Heart left ventricle (tissue), 16 donors: ENCODE measurements at regions not wholly inside any gene's neighbourhood (a gene's known extent, or its start where the extent isn't known, plus 50 kb on each side); places are given as distances from the start of the nearest gene placed in this dataset.

Experiments
- ATAC-seq, 4 donors: fragments of 200-7000 bp; cut with Tn5 transposase; one replicate each; pipeline ENCODE4 v1.9.1; 2020 to 2022; ENCODE audit warnings: moderate library complexity in 4 of 4, mild to moderate bottlenecking in 3 of 4, moderate number of reproducible peaks in 1 of 4
- DNase-seq, 5 donors: peaks; one replicate each; pipeline ENCODE4 v3.0.0-alpha.2; 2020
- H3K27ac ChIP-seq, 12 donors: fragments of 200-600 bp; sonication (generic) in 4 of 12; one replicate each; pipeline versions ENCODE4 v1.5.0 to v1.8.0; 2016 to 2022; ENCODE audit warnings: mild to moderate bottlenecking in 2 of 12
- H3K27me3 ChIP-seq, 9 donors: fragments of 200-600 bp; sonication (generic) in 2 of 9; one replicate each; pipeline versions ENCODE4 v1.5.1 to v1.8.0; 2016 to 2022; ENCODE audit warnings: mild to moderate bottlenecking in 3 of 9
- H3K36me3 ChIP-seq, 9 donors: fragments of 200-600 bp; sonication (generic) in 2 of 9; one replicate each; pipeline versions ENCODE4 v1.5.0 to v1.8.0; 2018 to 2022; ENCODE audit warnings: mild to moderate bottlenecking in 2 of 9
- H3K4me1 ChIP-seq, 12 donors: fragments of 200-600 bp; sonication (generic) in 4 of 12; one replicate each; pipeline versions ENCODE4 v1.5.0 to v1.8.0; 2016 to 2022; ENCODE audit warnings: mild to moderate bottlenecking in 3 of 12
- H3K4me3 ChIP-seq, 12 donors: fragments of 200-600 bp; sonication (generic) in 4 of 12; one replicate each; pipeline versions ENCODE4 v1.5.0 to v1.8.0; 2017 to 2022; ENCODE audit warnings: mild to moderate bottlenecking in 9 of 12, moderate library complexity in 4 of 12
- H3K9me3 ChIP-seq, 12 donors: fragments of 200-600 bp; sonication (generic) in 4 of 12; one replicate each; pipeline versions ENCODE4 v1.5.0 to v1.8.0; 2016 to 2022; ENCODE audit warnings: mild to moderate bottlenecking in 1 of 12
- POLR2A ChIP-seq, 2 donors: fragments of 450-650 bp; IDR thresholded peaks; one replicate each; pipeline ENCODE4 v1.6.1; 2017; ENCODE audit warnings: antibody characterized with exemption in 2 of 2, mild to moderate bottlenecking in 2 of 2, moderate library complexity in 2 of 2
- WGBS, 4 donors: extraction: QIAGEN DNeasy Blood & Tissue Kit in 2 of 4; methylation state at CpG; one replicate each; pipeline versions ENCODE4 v1.1.5 to v1.1.7; 2013 to 2018; 5-methylcytosine and 5-hydroxymethylcytosine counted together
- intact Hi-C, 10 donors: fragments of 100-400 bp; cut with DNase I; formaldehyde crosslinking; loops; one replicate each; pipeline versions ENCODE4 v1.11.1 to v1.14.2; 2022
- TF ChIP-seq, protein P1 (sequence below), 12 donors: fragments of 200-600 bp; sonication (generic) in 4 of 12; IDR thresholded peaks; one replicate each; pipeline versions ENCODE4 v1.5.0 to v1.8.0; 2018 to 2022; ENCODE audit warnings: antibody characterized with exemption in 12 of 12, mild to moderate bottlenecking in 5 of 12
- donor health status: ischemic (EF 13 %, LVEDD 7.1; RV severe dilation, severe dysfunction).
- donor health status: healthy with polysubstance abuse.
- donor health status: DM: no; HTN: yes; CAD: no.
- donor health status: DM: no; HTN: no; CAD: no.
- donor health status: ischemic (EF 25% LVEDD 6.9; RV normal size, moderate dysfunction).
- donor health status: ischemic (EF 25% LVEDD 5.7; RV mildly dilated, moderate dysfunction).
- donor health status: healthy.
- donor health status: DM: yes; HTN: yes; CAD: no.
- donor health status: ischemic (EF 35%, LVEDD 5.7; RV mildly dilated, moderate dysfunction).
- donor health status: nonischemic (EF 11% LVEDD 7.7; RV severe dilation, severe dysfunction).
- donor health status: DM: yes; HTN: yes; CAD: no.
- donor health status: PGD.
- donor health status: ischemic (EF 29% LVEDD 5.4; RV normal size, mild dysfunction).
- donor health status: nonischemic (EF 23%, LVEDD 6.1; RV moderate dilation, normal function).

DNA sequence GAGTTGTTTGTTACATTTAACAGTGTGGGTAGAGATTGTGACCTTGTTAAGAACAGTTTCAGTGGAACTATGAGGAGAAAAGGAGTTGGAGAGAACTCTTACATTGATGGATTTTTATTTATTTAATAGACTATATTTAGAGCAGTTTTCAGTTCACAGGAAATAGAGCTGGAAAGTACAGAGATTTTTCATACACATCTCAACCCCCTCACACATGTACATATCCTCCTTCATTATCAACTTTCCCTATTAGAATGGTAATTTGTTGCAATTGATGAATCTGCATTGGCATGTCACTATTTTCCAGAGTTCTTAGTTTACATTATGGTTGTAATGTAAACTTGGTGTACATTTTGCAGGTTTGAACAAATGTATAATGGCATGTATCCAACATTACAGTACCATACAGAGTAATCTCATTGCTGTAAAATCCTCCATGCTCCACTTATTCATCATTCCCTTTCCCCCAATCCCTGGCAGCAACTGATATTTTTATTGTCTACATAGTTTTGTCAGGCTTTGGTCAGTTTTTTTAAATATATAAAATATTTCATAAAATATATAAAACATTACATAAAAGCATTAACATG, 756.6 kb upstream of the DPPA4 start:
- no peak overlapping the region for H3K4me3 ChIP-seq
- intact Hi-C loops, result no loop called here
- no peak for TF ChIP-seq POLR2A (IDR thresholded peaks at IDR 0.05)
- TF ChIP-seq, protein P1, sequence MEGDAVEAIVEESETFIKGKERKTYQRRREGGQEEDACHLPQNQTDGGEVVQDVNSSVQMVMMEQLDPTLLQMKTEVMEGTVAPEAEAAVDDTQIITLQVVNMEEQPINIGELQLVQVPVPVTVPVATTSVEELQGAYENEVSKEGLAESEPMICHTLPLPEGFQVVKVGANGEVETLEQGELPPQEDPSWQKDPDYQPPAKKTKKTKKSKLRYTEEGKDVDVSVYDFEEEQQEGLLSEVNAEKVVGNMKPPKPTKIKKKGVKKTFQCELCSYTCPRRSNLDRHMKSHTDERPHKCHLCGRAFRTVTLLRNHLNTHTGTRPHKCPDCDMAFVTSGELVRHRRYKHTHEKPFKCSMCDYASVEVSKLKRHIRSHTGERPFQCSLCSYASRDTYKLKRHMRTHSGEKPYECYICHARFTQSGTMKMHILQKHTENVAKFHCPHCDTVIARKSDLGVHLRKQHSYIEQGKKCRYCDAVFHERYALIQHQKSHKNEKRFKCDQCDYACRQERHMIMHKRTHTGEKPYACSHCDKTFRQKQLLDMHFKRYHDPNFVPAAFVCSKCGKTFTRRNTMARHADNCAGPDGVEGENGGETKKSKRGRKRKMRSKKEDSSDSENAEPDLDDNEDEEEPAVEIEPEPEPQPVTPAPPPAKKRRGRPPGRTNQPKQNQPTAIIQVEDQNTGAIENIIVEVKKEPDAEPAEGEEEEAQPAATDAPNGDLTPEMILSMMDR (IDR thresholded peaks at IDR 0.05), result no peak
- no peaks in the 10 kb centered on the region for H3K4me1 ChIP-seq
- H3K9me3 ChIP-seq, result peaks cover 0 to 7% (median 0%) of the 10 kb centered on the region in 12 donors
- no peaks in the 10 kb centered on the region for H3K36me3 ChIP-seq
- no peak overlapping the region for H3K27ac ChIP-seq
- DNase-seq (no peak), ATAC-seq (no peak)
- no peaks in the 10 kb centered on the region for H3K27me3 ChIP-seq

DNA sequence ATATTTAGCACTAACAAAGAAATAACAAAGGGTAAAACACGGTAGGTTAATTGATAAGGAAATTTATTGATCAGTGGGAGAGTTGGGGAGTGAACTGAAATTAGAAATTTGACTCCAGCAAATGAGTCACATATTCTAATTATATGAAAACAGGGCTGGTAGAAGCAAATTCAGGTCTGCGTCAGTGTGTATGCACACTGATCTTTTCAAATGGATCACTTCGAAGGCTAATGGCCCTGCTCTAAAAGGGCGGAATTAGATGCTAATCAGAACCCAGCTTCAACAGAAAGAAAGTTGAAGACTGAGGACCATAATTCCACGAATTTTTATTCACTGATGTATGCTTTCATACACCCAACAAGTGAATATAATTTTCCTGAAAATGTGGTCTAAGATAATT, 762.4 kb upstream of the DPPA4 start:
- H3K9me3 ChIP-seq, result peaks cover 0 to 7% (median 0%) of the 10 kb centered on the region in 12 donors
- H3K4me1 ChIP-seq, result no peaks in the 10 kb centered on the region
- 66 to 73% (median 71%) methylated on average over 5 of the region's 5 CpGs for WGBS, 4 donors
- TF ChIP-seq POLR2A (IDR thresholded peaks at IDR 0.05), result no peak
- TF ChIP-seq, protein P1 (IDR thresholded peaks at IDR 0.05), result no peak
- no peak for DNase-seq
- no peaks in the 10 kb centered on the region for H3K27me3 ChIP-seq
- no peaks in the 10 kb centered on the region for H3K36me3 ChIP-seq
- H3K4me3 ChIP-seq, result no peak overlapping the region
- intact Hi-C loops, result no loop called here
- H3K27ac ChIP-seq, result no peak overlapping the region
- ATAC-seq, result no peak

DNA sequence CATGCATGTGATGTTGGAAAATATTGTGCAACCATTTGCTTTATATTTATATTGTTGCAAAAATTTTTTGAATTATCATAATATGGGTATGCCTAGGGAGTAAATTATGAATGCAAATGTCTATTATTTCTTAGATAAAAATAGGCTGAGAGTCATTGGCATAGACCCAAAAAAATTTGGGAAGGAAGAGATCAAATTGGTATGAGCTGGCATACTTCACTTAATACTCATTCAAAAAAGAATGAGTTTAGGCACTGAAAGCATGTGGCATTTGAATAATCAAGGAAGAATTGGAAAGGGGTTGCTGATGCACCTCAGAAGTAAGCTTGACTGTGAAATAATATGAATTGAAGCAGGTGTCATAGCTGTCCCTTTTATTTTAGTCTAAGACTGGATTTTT, 764.0 kb upstream of the DPPA4 start:
- Histone ChIP-seq H3K9me3 (peaks cover 0 to 7% (median 0%) of the 10 kb centered on the region in 12 donors), H3K27me3 (no peaks in the 10 kb centered on the region), H3K4me1 (no peaks in the 10 kb centered on the region), H3K27ac (no peak overlapping the region), H3K4me3 (no peak overlapping the region), H3K36me3 (no peaks in the 10 kb centered on the region)
- ATAC-seq, result no peak
- DNase-seq, result no peak
- no peak for TF ChIP-seq POLR2A (IDR thresholded peaks at IDR 0.05)
- TF ChIP-seq, protein P1 (IDR thresholded peaks at IDR 0.05), result no peak
- intact Hi-C loops, result no loop called here

- Histone ChIP-seq H3K27me3 (no peaks in the 10 kb centered on the region), H3K27ac (no peak overlapping the region), H3K4me3 (no peak overlapping the region), H3K4me1 (no peaks in the 10 kb centered on the region), H3K36me3 (no peaks in the 10 kb centered on the region), H3K9me3 (no peaks in the 10 kb centered on the region)
- DNase-seq, result no peak
- 58 to 85% (median 74%) methylated on average over 1 of the region's 1 CpG for WGBS, 4 donors
- intact Hi-C loops, result no loop called here
- TF ChIP-seq, protein P1 (IDR thresholded peaks at IDR 0.05), result no peak
- ATAC-seq, result no peak
Measured at GRCh38 chr3:110106805-110107204, 769.5 kb upstream of the DPPA4 start.
